ENCODE measurements at regions not wholly inside any gene's neighbourhood (a gene's known extent, or its start where the extent isn't known, plus 50 kb on each side); places are given as distances from the start of the nearest gene placed in this dataset.

GRCh38 chr20:3323398-3323797 lies 84.1 kb downstream of the DNAAF9 start:
- no peak for TF ChIP-seq CTCF (IDR thresholded peaks at IDR 0.05)
- TF ChIP-seq POLR2AphosphoS5 (IDR thresholded peaks at IDR 0.05), result no peak

All from breast epithelium (tissue), 3 donors.